Smooth muscle cell (in vitro differentiated cells): ENCODE measurements at regions not wholly inside any gene's neighbourhood (a gene's known extent, or its start where the extent isn't known, plus 50 kb on each side); places are given as distances from the start of the nearest gene placed in this dataset.

ENCODE experiments used
- DNase-seq: peaks from one replicate; lab custom pipeline; 2025; ENCODE audit not compliant: unreplicated experiment; lab: John Stamatoyannopoulos, UW
- H2AFZ ChIP-seq: fragments of 200-600 bp; sonication (generic); 2 replicates; pipeline ENCODE4 v1.6.0; 2016; ENCODE audit warnings: antibody characterized with exemption, low read depth, mild to moderate bottlenecking
- H3F3A ChIP-seq: fragments of 200-600 bp; sonication (generic); 2 replicates; pipeline ENCODE4 v1.6.0; 2017; ENCODE audit warnings: antibody characterized with exemption, low read depth
- H3K27ac ChIP-seq: fragments of 200-600 bp; sonication (generic); 2 replicates; pipeline ENCODE4 v1.5.1; 2016; ENCODE audit warnings: low read depth, mild to moderate bottlenecking
- H3K27me3 ChIP-seq: fragments of 200-600 bp; sonication (generic); 2 replicates; pipeline ENCODE4 v1.6.1; 2016; ENCODE audit warnings: low read depth, mild to moderate bottlenecking
- H3K36me3 ChIP-seq: fragments of 200-600 bp; sonication (generic); 2 replicates; pipeline ENCODE4 v1.5.1; 2016; ENCODE audit warnings: low read depth
- H3K4me1 ChIP-seq: fragments of 200-600 bp; sonication (generic); 2 replicates; pipeline ENCODE4 v1.5.1; 2016; ENCODE audit warnings: low read depth
- H3K4me2 ChIP-seq: fragments of 200-600 bp; sonication (generic); 2 replicates; pipeline ENCODE4 v1.6.0; 2016; ENCODE audit warnings: mild to moderate bottlenecking
- H3K4me3 ChIP-seq: fragments of 200-600 bp; sonication (generic); 2 replicates; pipeline ENCODE4 v1.5.1; 2016; ENCODE audit warnings: mild to moderate bottlenecking
- H3K79me2 ChIP-seq: fragments of 200-600 bp; sonication (generic); 2 replicates; pipeline ENCODE4 v1.6.0; 2016; ENCODE audit warnings: low read depth, mild to moderate bottlenecking
- H3K9ac ChIP-seq: fragments of 200-600 bp; sonication (generic); 2 replicates; pipeline ENCODE4 v1.6.0; 2016; ENCODE audit warnings: low read depth
- H3K9me3 ChIP-seq: fragments of 200-600 bp; sonication (generic); replicated peaks from 2 replicates; pipeline ENCODE4 v1.5.1; 2016; ENCODE audit warnings: low read depth
- H4K20me1 ChIP-seq: fragments of 200-600 bp; sonication (generic); 2 replicates; pipeline ENCODE4 v1.6.0; 2016; ENCODE audit warnings: low read depth
- CTCF ChIP-seq: fragments of 200-600 bp; sonication (generic); IDR thresholded peaks from 2 replicates; pipeline ENCODE4 v1.5.1; 2017; ENCODE audit warnings: borderline replicate concordance, mild to moderate bottlenecking, antibody characterized with exemption; ENCODE audit not compliant: insufficient read depth, poor library complexity, severe bottlenecking
- WGBS: methylation state at CpG from one replicate; pipeline ENCODE4 v1.1.7; 2016; ENCODE audit warnings: low lambda C conversion rate; 5-methylcytosine and 5-hydroxymethylcytosine counted together

- Histone ChIP-seq H3K36me3 (no peaks in the 10 kb centered on the region), H2AFZ (no peak overlapping the region), H3F3A (no peaks in the 10 kb centered on the region), H3K4me2 (no peak overlapping the region), H3K79me2 (no peaks in the 10 kb centered on the region), H3K9ac (no peak overlapping the region), H3K4me3 (no peak overlapping the region), H3K9me3 (no peaks in the 10 kb centered on the region), H3K4me1 (no peaks in the 10 kb centered on the region), H3K27ac (no peak overlapping the region), H4K20me1 (no peaks in the 10 kb centered on the region), H3K27me3 (no peaks in the 10 kb centered on the region)
- WGBS = 88% methylated on average over 2 of the region's 2 CpGs
- TF ChIP-seq CTCF = no peak
- no peak for DNase-seq
These were observed 393.2 kb downstream of the DLEU7 start for GRCh38 chr13:50450279-50450678.

GRCh38 chr13:50451609-50452008 is 391.9 kb downstream of the DLEU7 start:
- Histone ChIP-seq H3K79me2 (no peaks in the 10 kb centered on the region), H2AFZ (no peak overlapping the region), H3K27ac (no peak overlapping the region), H3K9me3 (no peaks in the 10 kb centered on the region), H3K4me3 (no peak overlapping the region), H3K27me3 (no peaks in the 10 kb centered on the region), H3K36me3 (no peaks in the 10 kb centered on the region), H4K20me1 (no peaks in the 10 kb centered on the region), H3K4me1 (no peaks in the 10 kb centered on the region), H3F3A (no peaks in the 10 kb centered on the region), H3K4me2 (no peak overlapping the region), H3K9ac (no peak overlapping the region)
- WGBS = 67% methylated on average over 3 of the region's 3 CpGs
- TF ChIP-seq CTCF = no peak
- no peak for DNase-seq

GRCh38 chr13:50452028-50452427 is 391.5 kb downstream of the DLEU7 start:
- no peaks in the 10 kb centered on the region for H3K4me1 ChIP-seq
- H2AFZ ChIP-seq = no peak overlapping the region
- TF ChIP-seq CTCF = no peak
- WGBS = 94% methylated on average over 1 of the region's 1 CpG
- H3K27me3 ChIP-seq = no peaks in the 10 kb centered on the region
- H3K9me3 ChIP-seq = no peaks in the 10 kb centered on the region
- H3K9ac ChIP-seq = no peak overlapping the region
- H3K27ac ChIP-seq = no peak overlapping the region
- H4K20me1 ChIP-seq = no peaks in the 10 kb centered on the region
- no peaks in the 10 kb centered on the region for H3F3A ChIP-seq
- H3K79me2 ChIP-seq = no peaks in the 10 kb centered on the region
- no peak for DNase-seq
- H3K36me3 ChIP-seq = no peaks in the 10 kb centered on the region
- no peak overlapping the region for H3K4me3 ChIP-seq
- H3K4me2 ChIP-seq = no peak overlapping the region

GRCh38 chr13:50452756-50453155 is 390.7 kb downstream of the DLEU7 start:
- Histone ChIP-seq H4K20me1 (no peaks in the 10 kb centered on the region), H3K36me3 (no peaks in the 10 kb centered on the region), H2AFZ (no peak overlapping the region), H3K79me2 (no peaks in the 10 kb centered on the region), H3K9me3 (no peaks in the 10 kb centered on the region), H3K4me1 (no peaks in the 10 kb centered on the region), H3K4me3 (no peak overlapping the region), H3F3A (no peaks in the 10 kb centered on the region), H3K4me2 (peak overlapping the region; percentile 32), H3K27me3 (no peaks in the 10 kb centered on the region), H3K27ac (no peak overlapping the region), H3K9ac (no peak overlapping the region)
- no peak for TF ChIP-seq CTCF
- no peak for DNase-seq
- WGBS = 60% methylated on average over 2 of the region's 2 CpGs
